ENCODE measurements at regions not wholly inside any gene's neighbourhood (a gene's known extent, or its start where the extent isn't known, plus 50 kb on each side); places are given as distances from the start of the nearest gene placed in this dataset.

GRCh38 chr5:152337484-152337883 lies 67.6 kb downstream of the NMUR2 start:
- DNase-seq (ENCODE audit: low read depth): no peak

- DNase-seq (ENCODE audit: low read depth): no peak
These were observed 69.6 kb downstream of the NMUR2 start for GRCh38 chr5:152335461-152335860.

GRCh38 chr5:152332716-152333460 lies 72.2 kb downstream of the NMUR2 start:
- DNase-seq (ENCODE audit: low read depth): no peak

GRCh38 chr5:152331718-152332117 lies 73.4 kb downstream of the NMUR2 start:
- DNase-seq (ENCODE audit: low read depth): no peak

- DNase-seq (ENCODE audit: low read depth): no peak
These were observed 74.1 kb downstream of the NMUR2 start for GRCh38 chr5:152331006-152331405.

- no peak for DNase-seq (ENCODE audit: low read depth)
These were observed 75.3 kb downstream of the NMUR2 start for GRCh38 chr5:152329761-152330283.

- DNase-seq (ENCODE audit: low read depth): no peak
These were observed 75.9 kb downstream of the NMUR2 start for GRCh38 chr5:152329207-152329606.

GRCh38 chr5:152315942-152316341 lies 89.1 kb downstream of the NMUR2 start:
- DNase-seq (ENCODE audit: low read depth): no peak

GRCh38 chr5:152314196-152314829 lies 90.8 kb downstream of the NMUR2 start:
- DNase-seq (ENCODE audit: low read depth): no peak

- no peak for DNase-seq (ENCODE audit: low read depth)
These were observed 95.1 kb downstream of the NMUR2 start for GRCh38 chr5:152309926-152310450.

- DNase-seq (ENCODE audit: low read depth): no peak
These were observed 98.7 kb downstream of the NMUR2 start for GRCh38 chr5:152306386-152306785.

- no peak for DNase-seq (ENCODE audit: low read depth)
These were observed 99.6 kb downstream of the NMUR2 start for GRCh38 chr5:152305525-152305924.

GRCh38 chr5:152303841-152304240 lies 101.2 kb downstream of the NMUR2 start:
- DNase-seq (ENCODE audit: low read depth): no peak

GRCh38 chr5:152297866-152298265 lies 107.2 kb downstream of the NMUR2 start:
- no peak for DNase-seq (ENCODE audit: low read depth)

GRCh38 chr5:152293189-152293588 lies 111.9 kb downstream of the NMUR2 start:
- DNase-seq (ENCODE audit: low read depth): no peak

- DNase-seq (ENCODE audit: low read depth): no peak
These were observed 114.9 kb downstream of the NMUR2 start for GRCh38 chr5:152290181-152290580.

- DNase-seq (ENCODE audit: low read depth): no peak
These were observed 116.0 kb downstream of the NMUR2 start for GRCh38 chr5:152288917-152289595.

GRCh38 chr5:152288499-152288898 lies 116.6 kb downstream of the NMUR2 start:
- no peak for DNase-seq (ENCODE audit: low read depth)

- DNase-seq (ENCODE audit: low read depth): no peak
These were observed 119.3 kb downstream of the NMUR2 start for GRCh38 chr5:152285764-152286163.

- no peak for DNase-seq (ENCODE audit: low read depth)
These were observed 122.7 kb downstream of the NMUR2 start for GRCh38 chr5:152282331-152282730.

- no peak for DNase-seq (ENCODE audit: low read depth)
These were observed 127.1 kb downstream of the NMUR2 start for GRCh38 chr5:152277936-152278335.

GRCh38 chr5:152274224-152274623 lies 130.9 kb downstream of the NMUR2 start:
- DNase-seq (ENCODE audit: low read depth): no peak

- DNase-seq (ENCODE audit: low read depth): no peak
These were observed 133.7 kb downstream of the NMUR2 start for GRCh38 chr5:152271420-152271819.

Measured in stimulated activated CD8-positive, alpha-beta memory T cell treated with anti-CD3 and anti-CD28 coated beads, Interleukin-4, amount 100 ng/mL, for 24 hours (primary cell).